Activated naive CD8-positive, alpha-beta T cell (primary cell): ENCODE measurements at regions not wholly inside any gene's neighbourhood (a gene's known extent, or its start where the extent isn't known, plus 50 kb on each side); places are given as distances from the start of the nearest gene placed in this dataset.
"Not testable (repeated sequence)": the region's sequence is repeated elsewhere in the genome, so short reads cannot be mapped to it uniquely, and the experiment has no call there.

Source experiments
- H3K27ac Mint-ChIP-seq: one replicate; pipeline ENCODE4 v1.8.0; 2021; ENCODE audit warnings: mixed read lengths
- H3K27me3 Mint-ChIP-seq: one replicate; pipeline ENCODE4 v1.8.0; 2021; ENCODE audit warnings: mixed read lengths
- H3K36me3 Mint-ChIP-seq: one replicate; pipeline ENCODE4 v1.8.0; 2021; ENCODE audit warnings: mixed read lengths
- H3K4me1 Mint-ChIP-seq: one replicate; pipeline ENCODE4 v1.8.0; 2021; ENCODE audit warnings: low read depth, mixed read lengths
- H3K4me3 Mint-ChIP-seq: one replicate; pipeline ENCODE4 v1.8.0; 2021; ENCODE audit warnings: mild to moderate bottlenecking, mixed read lengths
- H3K9me3 Mint-ChIP-seq: one replicate; pipeline ENCODE4 v1.8.0; 2021; ENCODE audit warnings: low read depth, mixed read lengths

DNA sequence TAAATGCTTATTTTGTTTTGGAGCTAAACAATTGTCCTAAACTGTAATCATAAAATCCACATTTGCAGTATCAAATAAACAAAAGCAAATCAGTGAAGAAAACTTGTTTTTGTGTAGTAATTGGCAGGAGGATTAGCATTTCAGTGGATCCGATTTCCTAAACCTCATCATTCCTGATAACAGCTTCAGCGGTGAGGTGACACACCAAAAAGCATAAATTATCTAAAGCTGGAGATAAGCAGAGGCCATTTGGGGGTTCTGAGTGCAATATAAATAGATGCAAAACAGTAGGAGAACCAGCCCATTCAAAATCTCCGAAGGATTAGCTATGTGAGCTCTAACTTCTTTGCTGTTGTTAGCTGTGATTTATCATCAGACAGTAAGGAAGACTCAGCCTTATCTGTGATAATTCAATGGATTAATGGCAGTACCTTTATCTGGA, 235.8 kb downstream of the EPHA7 start:
- no peak overlapping the region for H3K4me3 Mint-ChIP-seq
- H3K27me3 Mint-ChIP-seq = no peaks in the 10 kb centered on the region
- H3K4me1 Mint-ChIP-seq = no peaks in the 10 kb centered on the region
- no peaks in the 10 kb centered on the region for H3K36me3 Mint-ChIP-seq
- no peak overlapping the region for H3K27ac Mint-ChIP-seq
- peaks cover 13% of the 10 kb centered on the region for H3K9me3 Mint-ChIP-seq

DNA sequence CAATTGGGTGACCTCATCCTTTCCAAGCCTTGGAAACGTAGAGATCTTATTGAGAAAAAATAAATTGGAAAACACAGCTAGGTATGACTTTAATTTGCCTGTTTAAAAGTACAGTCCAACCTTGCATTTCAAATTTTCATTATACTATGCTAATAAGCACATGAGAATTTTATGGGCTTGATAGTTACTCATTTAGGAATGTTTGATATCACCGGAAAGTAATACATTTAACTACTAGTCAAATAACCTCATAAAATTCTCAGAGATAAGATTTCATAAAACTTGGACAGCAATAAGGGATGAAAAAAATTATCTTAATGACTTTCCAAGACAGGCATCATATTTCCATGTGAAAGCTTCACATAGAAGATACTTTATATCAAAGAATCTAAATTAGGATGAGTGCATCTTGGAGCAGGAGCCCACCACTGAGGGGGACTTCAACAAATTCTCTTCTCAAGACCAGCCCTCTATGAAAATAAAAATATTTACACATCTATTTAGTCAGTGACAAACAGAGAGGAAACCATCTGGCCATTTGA, 236.3 kb downstream of the EPHA7 start:
- Mint-ChIP-seq H3K27me3 (no peaks in the 10 kb centered on the region), H3K27ac (no peak overlapping the region), H3K9me3 (peaks cover 13% of the 10 kb centered on the region), H3K4me1 (no peaks in the 10 kb centered on the region), H3K4me3 (no peak overlapping the region), H3K36me3 (no peaks in the 10 kb centered on the region)

DNA sequence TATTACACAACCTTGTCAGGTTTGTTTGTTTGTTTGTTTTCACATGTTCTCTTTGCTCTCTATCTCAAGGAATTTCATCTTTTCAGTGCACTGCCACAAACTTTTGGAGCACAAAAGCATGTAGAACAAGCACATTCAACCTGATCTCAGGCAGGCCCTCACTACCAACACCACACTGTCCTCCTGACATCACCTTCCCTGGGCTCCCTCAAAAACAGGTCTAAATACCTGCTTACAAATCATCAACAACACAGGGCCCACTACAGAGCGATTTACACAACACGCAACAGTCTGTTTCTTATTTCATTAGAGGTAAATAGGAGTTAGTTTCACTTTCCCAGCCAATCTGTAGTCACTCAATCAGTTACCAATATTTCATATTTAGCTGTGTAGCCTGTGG, 241.4 kb downstream of the EPHA7 start:
- Mint-ChIP-seq H3K4me1 (no peaks in the 10 kb centered on the region), H3K4me3 (no peak overlapping the region), H3K27me3 (no peaks in the 10 kb centered on the region), H3K36me3 (no peaks in the 10 kb centered on the region), H3K27ac (no peak overlapping the region), H3K9me3 (peaks cover 18% of the 10 kb centered on the region)

DNA sequence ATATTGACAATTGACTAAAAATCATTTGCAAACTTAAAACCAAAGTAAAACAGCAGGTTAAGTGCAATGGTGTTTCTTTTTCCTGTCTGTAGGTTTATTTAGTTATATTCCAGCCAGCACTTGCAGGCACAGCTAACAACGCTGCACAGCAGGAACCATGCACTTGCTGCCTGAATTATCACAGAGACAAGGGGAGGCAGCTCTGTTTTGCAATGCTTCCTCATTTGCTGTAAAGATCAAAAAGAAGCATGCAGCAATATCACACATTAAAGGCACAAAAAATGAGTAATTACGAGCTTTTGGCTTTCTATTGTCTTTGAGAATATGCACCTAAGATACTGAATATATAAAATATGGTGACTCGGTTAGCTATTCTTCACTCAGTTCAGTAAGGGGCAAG, 241.9 kb downstream of the EPHA7 start:
- no peak overlapping the region for H3K27ac Mint-ChIP-seq
- no peaks in the 10 kb centered on the region for H3K4me1 Mint-ChIP-seq
- peaks cover 18% of the 10 kb centered on the region for H3K9me3 Mint-ChIP-seq
- no peak overlapping the region for H3K4me3 Mint-ChIP-seq
- no peaks in the 10 kb centered on the region for H3K27me3 Mint-ChIP-seq
- no peaks in the 10 kb centered on the region for H3K36me3 Mint-ChIP-seq

DNA sequence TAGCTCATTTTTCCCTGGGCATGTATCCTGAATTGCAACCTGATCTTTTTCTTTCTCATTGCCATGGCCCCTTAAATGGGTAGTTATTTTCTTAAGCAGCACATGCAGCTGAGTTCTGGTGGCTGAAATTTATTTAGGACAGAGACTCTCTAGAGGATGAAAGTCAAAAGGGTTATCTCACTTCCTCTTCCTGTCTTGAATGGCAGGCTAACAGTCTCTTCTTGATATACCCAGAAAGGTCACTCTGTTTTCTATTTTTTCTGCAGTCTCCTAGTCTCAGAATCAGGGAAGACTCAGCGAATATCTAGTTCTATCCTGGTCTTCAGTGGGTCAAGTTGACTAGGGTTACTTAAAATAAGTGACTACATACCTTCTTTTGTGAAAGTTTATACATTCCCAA, 243.3 kb downstream of the EPHA7 start:
- H3K4me1 Mint-ChIP-seq = no peaks in the 10 kb centered on the region
- H3K4me3 Mint-ChIP-seq = no peak overlapping the region
- H3K9me3 Mint-ChIP-seq = peaks cover 24% of the 10 kb centered on the region
- H3K27me3 Mint-ChIP-seq = no peaks in the 10 kb centered on the region
- no peaks in the 10 kb centered on the region for H3K36me3 Mint-ChIP-seq
- H3K27ac Mint-ChIP-seq = no peak overlapping the region

DNA sequence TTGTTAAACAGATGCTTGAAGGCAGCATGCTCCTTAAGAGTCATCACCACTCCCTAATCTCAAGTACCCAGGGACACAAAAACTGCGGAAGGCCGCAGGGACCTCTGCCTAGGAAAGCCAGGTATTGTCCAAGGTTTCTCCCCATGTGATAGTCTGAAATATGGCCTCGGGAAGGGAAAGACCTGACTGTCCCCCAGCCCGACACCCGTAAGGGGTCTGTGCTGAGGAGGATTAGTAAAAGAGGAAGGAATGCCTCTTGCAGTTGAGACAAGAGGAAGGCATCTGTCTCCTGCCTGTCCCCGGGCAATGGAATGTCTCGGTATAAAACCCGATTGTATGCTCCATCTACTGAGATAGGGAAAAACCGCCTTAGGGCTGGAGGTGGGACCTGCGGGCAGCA, 245.8 kb downstream of the EPHA7 start:
- H3K27ac Mint-ChIP-seq, H3K36me3 Mint-ChIP-seq, H3K27me3 Mint-ChIP-seq, H3K4me3 Mint-ChIP-seq, H3K4me1 Mint-ChIP-seq: not testable (repeated sequence)
- peaks cover 17% of the 10 kb centered on the region for H3K9me3 Mint-ChIP-seq

DNA sequence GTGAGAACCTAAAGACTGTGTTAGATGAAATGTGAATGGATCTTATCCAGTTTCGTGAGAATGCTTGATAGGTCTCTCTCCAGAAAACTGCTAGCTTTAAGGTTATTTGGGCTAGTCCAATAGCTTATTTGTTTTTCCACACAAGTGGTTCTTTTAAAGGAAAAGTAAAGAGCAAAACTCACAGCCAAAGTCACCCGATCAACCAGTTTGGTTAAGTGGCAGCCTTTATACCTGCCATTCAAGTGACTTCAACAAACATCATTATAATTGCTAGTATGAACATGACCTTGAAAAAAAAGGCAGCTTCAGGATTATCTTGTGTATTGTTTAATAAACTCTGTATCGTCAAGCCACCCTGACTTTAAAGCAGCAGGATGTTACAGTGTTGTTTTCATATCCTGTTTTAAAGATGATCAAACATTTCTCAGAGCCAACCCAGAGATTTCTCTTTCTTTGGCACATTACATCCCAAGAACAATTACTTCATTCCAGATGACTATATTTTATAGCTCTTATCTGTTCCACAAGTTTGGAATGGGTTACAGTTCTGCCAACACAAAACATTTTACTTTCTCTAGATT, 253.4 kb downstream of the EPHA7 start:
- no peaks in the 10 kb centered on the region for H3K27me3 Mint-ChIP-seq
- H3K36me3 Mint-ChIP-seq = no peaks in the 10 kb centered on the region
- H3K27ac Mint-ChIP-seq = no peak overlapping the region
- H3K4me1 Mint-ChIP-seq = no peaks in the 10 kb centered on the region
- peaks cover 3% of the 10 kb centered on the region for H3K9me3 Mint-ChIP-seq
- H3K4me3 Mint-ChIP-seq = no peak overlapping the region

DNA sequence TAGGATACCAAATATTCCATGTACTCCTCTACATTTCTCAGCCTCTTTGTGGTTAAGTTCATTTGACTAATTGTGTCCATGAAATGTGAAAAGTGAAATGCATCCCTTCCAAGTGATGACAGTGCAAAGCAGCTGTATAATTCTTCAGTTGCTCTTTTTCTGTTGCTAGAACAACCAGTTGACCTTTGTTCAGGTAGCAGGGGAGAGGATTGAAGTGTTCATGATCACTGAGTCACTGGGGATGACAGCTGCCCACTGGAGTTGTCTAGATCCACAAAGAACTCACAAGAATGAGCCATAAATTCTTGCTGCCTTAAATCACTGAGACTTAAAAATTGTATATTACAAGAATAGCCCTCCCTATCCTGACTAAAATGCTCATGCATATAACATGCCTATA, 254.6 kb downstream of the EPHA7 start:
- no peak overlapping the region for H3K27ac Mint-ChIP-seq
- peaks cover 3% of the 10 kb centered on the region for H3K9me3 Mint-ChIP-seq
- H3K4me1 Mint-ChIP-seq = no peaks in the 10 kb centered on the region

DNA sequence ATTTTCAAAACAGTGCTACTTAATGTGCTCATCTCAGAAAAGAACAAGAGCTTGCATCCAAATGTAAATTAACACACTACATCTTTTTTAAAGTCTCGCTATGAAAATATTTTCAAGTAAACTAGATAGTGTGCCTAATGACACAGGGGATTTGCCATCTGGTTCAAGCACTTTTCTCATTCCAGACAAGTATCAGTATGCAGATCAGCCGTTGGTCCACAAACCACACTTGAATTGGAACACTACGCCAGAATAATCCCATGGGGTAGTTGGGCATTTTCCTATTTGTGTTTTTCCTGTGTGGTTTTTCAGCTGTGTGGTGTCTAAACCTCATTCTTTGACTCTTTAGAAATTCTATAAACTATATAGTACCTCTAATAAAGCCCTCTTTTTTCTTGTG, 256.2 kb downstream of the EPHA7 start:
- no peak overlapping the region for H3K27ac Mint-ChIP-seq
- H3K27me3 Mint-ChIP-seq = no peaks in the 10 kb centered on the region
- no peaks in the 10 kb centered on the region for H3K36me3 Mint-ChIP-seq
- H3K4me3 Mint-ChIP-seq = no peak overlapping the region
- H3K9me3 Mint-ChIP-seq = peaks cover 3% of the 10 kb centered on the region
- no peaks in the 10 kb centered on the region for H3K4me1 Mint-ChIP-seq

More for the DNA sequence above, 254.6 kb downstream of the EPHA7 start:
- Mint-ChIP-seq H3K4me3 (no peak overlapping the region), H3K36me3 (no peaks in the 10 kb centered on the region), H3K27me3 (no peaks in the 10 kb centered on the region)

DNA sequence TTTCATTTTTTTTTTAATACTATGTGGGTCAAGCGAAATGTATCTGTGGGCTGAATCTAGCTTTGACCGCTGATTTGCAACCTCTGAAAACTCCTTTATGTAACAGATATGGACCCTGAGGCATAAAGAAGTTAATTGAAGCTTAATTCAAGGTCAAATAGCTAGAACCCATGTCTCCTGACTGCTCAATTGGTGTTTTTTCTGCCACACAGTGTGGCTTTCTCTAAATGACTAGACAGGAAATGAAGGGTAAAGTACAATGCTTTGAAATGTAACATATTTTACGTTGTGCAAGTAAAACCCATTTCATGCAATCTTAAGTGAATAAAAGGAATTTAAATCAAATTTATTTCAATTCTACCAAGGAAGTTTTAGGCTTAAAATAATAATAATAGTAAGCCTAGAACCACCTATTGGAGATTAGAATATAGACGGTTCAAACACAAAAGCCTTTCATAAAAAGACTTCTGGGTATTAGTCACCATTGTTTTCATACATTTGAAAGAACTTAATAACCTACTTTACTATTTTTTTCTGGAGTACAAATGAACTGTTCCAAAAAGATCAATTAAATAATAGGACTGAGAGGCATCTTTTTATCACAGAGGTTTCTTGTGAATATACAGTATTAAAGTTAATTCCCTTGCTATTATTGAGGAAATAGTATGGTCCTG, 279.8 kb downstream of the EPHA7 start:
- no peaks in the 10 kb centered on the region for H3K4me1 Mint-ChIP-seq
- H3K27ac Mint-ChIP-seq = no peak overlapping the region
- peaks cover 15% of the 10 kb centered on the region for H3K9me3 Mint-ChIP-seq
- H3K27me3 Mint-ChIP-seq = no peaks in the 10 kb centered on the region
- no peaks in the 10 kb centered on the region for H3K36me3 Mint-ChIP-seq
- no peak overlapping the region for H3K4me3 Mint-ChIP-seq

DNA sequence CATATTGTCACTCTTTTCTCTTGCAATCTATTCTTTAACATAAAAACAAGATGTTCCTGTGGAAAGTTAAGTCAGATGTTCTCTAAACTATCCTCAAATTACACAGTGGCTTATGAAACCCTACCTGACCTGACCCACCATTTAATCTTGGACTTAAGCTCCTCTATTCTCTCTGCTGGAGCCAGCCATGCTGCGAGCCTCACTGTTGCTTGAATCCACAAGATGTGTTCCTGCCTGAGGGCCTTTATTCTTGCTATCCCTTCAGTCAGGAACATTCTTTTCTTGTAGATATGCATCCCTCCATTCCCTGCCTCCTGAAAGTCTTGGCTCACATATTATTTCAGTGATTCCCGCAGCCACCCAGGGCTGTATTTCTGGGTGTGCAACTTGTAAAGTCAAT, 283.2 kb downstream of the EPHA7 start:
- H3K27me3 Mint-ChIP-seq = no peaks in the 10 kb centered on the region
- H3K4me1 Mint-ChIP-seq = no peaks in the 10 kb centered on the region
- H3K36me3 Mint-ChIP-seq = no peaks in the 10 kb centered on the region
- H3K4me3 Mint-ChIP-seq = no peak overlapping the region
- peaks cover 10% of the 10 kb centered on the region for H3K9me3 Mint-ChIP-seq
- no peak overlapping the region for H3K27ac Mint-ChIP-seq

DNA sequence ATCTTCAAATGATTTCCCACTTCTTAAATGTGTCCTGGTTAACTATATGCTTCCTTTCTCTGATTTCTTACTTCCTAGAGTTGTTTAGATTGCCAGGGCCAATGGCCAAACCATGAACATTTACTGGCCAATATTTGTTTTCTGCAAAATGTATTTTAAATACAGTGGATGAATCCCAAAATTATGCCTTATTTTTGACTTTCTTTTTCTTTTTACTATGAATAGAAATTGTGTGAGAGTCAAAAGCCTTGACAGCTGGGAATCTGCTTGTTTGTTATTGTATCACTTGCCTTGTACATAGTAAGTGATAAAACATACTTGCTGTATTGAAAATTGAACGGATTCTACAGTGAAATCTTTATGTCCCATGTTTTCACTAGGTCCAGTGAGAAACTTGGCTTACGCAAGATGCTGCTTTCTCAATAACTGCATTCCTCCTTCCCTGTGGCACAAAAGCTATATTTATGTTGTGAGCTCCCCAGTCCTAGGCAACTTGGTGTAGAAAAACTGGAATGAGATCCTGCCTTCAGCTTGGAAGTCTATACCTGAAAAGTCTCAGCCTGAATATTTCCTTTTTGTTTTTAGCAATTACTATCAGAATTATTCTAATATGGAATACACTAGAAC, 295.2 kb downstream of the EPHA7 start:
- Mint-ChIP-seq H3K36me3 (no peaks in the 10 kb centered on the region), H3K4me1 (no peaks in the 10 kb centered on the region), H3K27me3 (no peaks in the 10 kb centered on the region), H3K4me3 (no peak overlapping the region), H3K9me3 (peaks cover 22% of the 10 kb centered on the region), H3K27ac (no peak overlapping the region)

DNA sequence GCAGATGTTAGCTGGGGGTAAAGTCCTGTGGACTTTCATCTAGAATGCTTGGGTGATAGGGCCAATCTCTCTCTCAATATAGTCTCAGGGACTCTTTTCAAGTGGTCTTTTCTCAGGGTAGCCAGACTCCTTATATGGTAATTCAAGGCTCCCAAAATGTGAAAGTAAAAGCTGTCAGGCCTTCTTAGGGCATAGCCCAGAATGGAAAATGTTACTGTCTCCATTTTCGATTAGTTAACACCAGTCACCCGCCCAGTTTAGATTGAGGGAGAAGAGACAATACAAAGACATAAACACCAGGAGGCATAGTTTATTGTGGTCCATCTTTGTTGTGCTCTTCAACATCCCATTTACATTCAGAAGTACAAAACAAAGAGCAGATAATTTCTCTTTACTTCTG, 295.8 kb downstream of the EPHA7 start:
- no peaks in the 10 kb centered on the region for H3K27me3 Mint-ChIP-seq
- H3K36me3 Mint-ChIP-seq = no peaks in the 10 kb centered on the region
- H3K4me3 Mint-ChIP-seq = no peak overlapping the region
- no peak overlapping the region for H3K27ac Mint-ChIP-seq
- peaks cover 22% of the 10 kb centered on the region for H3K9me3 Mint-ChIP-seq
- H3K4me1 Mint-ChIP-seq = no peaks in the 10 kb centered on the region

DNA sequence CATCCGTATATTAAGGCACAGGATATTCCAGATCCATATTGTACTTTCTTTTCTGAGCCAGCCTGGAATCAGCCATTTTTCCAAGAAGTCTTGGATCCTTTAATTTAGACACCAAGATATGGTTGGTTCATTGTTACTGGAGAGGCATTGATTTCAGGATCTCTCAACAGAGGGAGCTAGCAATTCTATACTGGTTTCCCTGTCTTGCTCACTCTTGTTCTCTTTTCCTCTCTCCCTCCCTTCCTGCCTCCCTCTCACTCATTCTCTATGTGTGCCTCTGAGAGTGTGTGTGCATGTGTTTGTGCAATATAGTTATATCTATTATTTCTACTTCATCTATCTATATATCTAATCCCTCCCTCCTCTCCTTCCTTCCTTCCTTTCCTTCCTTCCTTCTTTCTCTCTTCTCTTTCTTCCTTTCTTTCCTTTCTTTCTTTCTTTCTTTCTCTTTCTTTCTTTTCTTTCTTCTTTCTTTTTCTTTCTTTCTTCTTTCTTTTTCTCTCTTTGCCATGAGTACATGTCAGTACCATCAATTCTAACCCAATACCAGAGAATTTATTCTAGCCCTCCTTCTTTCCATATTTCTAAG, 299.1 kb downstream of the EPHA7 start:
- Mint-ChIP-seq H3K27ac (no peak overlapping the region), H3K9me3 (peaks cover 11% of the 10 kb centered on the region), H3K4me3 (no peak overlapping the region), H3K4me1 (no peaks in the 10 kb centered on the region), H3K36me3 (no peaks in the 10 kb centered on the region), H3K27me3 (no peaks in the 10 kb centered on the region)

DNA sequence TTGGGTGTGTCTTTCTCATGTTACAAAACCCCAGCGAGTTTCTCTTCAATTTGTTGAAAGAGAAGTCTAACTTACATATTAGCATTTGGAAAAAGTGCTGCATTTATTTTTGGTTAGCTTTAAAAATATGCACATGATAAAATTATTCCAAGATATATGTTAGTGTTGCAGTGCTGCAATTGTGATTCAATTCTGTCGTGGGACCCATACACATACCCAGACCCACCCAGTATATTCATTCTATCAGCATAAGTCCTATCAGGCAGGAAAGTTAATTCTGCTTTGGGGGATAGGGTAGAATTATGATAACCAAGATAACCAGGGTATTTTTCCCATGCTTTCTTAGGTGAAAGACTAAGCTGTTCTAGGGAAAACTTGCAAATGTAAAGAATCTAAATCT, 313.5 kb downstream of the EPHA7 start:
- H3K4me1 Mint-ChIP-seq = no peaks in the 10 kb centered on the region
- no peaks in the 10 kb centered on the region for H3K36me3 Mint-ChIP-seq
- H3K4me3 Mint-ChIP-seq = no peak overlapping the region
- no peak overlapping the region for H3K27ac Mint-ChIP-seq
- H3K9me3 Mint-ChIP-seq = peaks cover 10% of the 10 kb centered on the region
- H3K27me3 Mint-ChIP-seq = no peaks in the 10 kb centered on the region
